Left lung (tissue), 4 donors: ENCODE measurements at regions not wholly inside any gene's neighbourhood (a gene's known extent, or its start where the extent isn't known, plus 50 kb on each side); places are given as distances from the start of the nearest gene placed in this dataset.

Experiments used
- ATAC-seq: fragments of 200-7000 bp; cut with Tn5 transposase; one replicate; pipeline ENCODE4 v1.9.1; 2020; ENCODE audit warnings: moderate library complexity
- DNase-seq, 4 donors: peaks; one replicate each; pipeline ENCODE4 v3.0.0-alpha.2; 2013 to 2020
- H3K27ac ChIP-seq, 2 donors: fragments of 200-600 bp; sonication (generic) in 1 of 2; one replicate each; pipeline versions ENCODE4 v1.5.0 to v1.8.0; 2020 to 2021
- H3K27me3 ChIP-seq, 2 donors: fragments of 200-600 bp; sonication (generic) in 1 of 2; one replicate each; pipeline versions ENCODE4 v1.5.0 to v1.8.0; 2020 to 2021
- H3K36me3 ChIP-seq, 2 donors: fragments of 200-600 bp; sonication (generic) in 1 of 2; one replicate each; pipeline versions ENCODE4 v1.5.0 to v1.8.0; 2020 to 2021
- H3K4me1 ChIP-seq, 2 donors: fragments of 200-600 bp; one replicate each; pipeline ENCODE4 v1.8.0; 2021
- H3K4me3 ChIP-seq, 2 donors: fragments of 200-600 bp; sonication (generic) in 1 of 2; one replicate each; pipeline versions ENCODE4 v1.5.0 to v1.8.0; 2020 to 2021; ENCODE audit warnings: mild to moderate bottlenecking in 1 of 2
- H3K9me3 ChIP-seq, 2 donors: fragments of 200-600 bp; sonication (generic) in 1 of 2; one replicate each; pipeline versions ENCODE4 v1.5.0 to v1.8.0; 2020 to 2021
- CTCF ChIP-seq, 2 donors: fragments of 200-600 bp; sonication (generic) in 1 of 2; IDR thresholded peaks; one replicate each; pipeline versions ENCODE4 v1.5.0 to v1.8.0; 2021; ENCODE audit warnings: antibody characterized with exemption in 2 of 2
- intact Hi-C, 2 donors: fragments of 100-400 bp; cut with DNase I; formaldehyde crosslinking; loops; one replicate each; pipeline versions ENCODE4 v1.11.2 to v1.14.2; 2022
- donor health status: DM: no; HTN: yes; CAD: no.
- donor health status: DM: no; HTN: no; CAD: no.

- no peak for DNase-seq
- Histone ChIP-seq H3K4me1 (peaks cover 0 to 23% of the 10 kb centered on the region in 2 donors), H3K27ac (no peak overlapping the region), H3K36me3 (no peaks in the 10 kb centered on the region), H3K9me3 (no peaks in the 10 kb centered on the region), H3K27me3 (peaks cover 0 to 45% of the 10 kb centered on the region in 2 donors), H3K4me3 (no peak overlapping the region)
- no peak for ATAC-seq
- intact Hi-C loops, result no loop called here
- no peak for TF ChIP-seq CTCF (IDR thresholded peaks at IDR 0.05)
Observed at GRCh38 chr6:27770724-27771123, 141.5 kb downstream of the OR2B2 start.

- Histone ChIP-seq H3K9me3 (no peaks in the 10 kb centered on the region), H3K4me1 (peaks cover 0 to 17% of the 10 kb centered on the region in 2 donors), H3K27ac (no peak overlapping the region), H3K4me3 (no peak overlapping the region), H3K27me3 (peaks cover 0 to 41% of the 10 kb centered on the region in 2 donors), H3K36me3 (no peaks in the 10 kb centered on the region)
- DNase-seq, result no peak
- intact Hi-C loops, result no loop called here
- no peak for TF ChIP-seq CTCF (IDR thresholded peaks at IDR 0.05)
- ATAC-seq, result no peak
Observed at GRCh38 chr6:27768556-27768955, 143.6 kb downstream of the OR2B2 start.

- DNase-seq (no peak), ATAC-seq (no peak)
- Histone ChIP-seq H3K4me3 (no peak overlapping the region), H3K4me1 (peaks cover 0 to 10% of the 10 kb centered on the region in 2 donors), H3K27ac (no peak overlapping the region), H3K36me3 (no peaks in the 10 kb centered on the region), H3K9me3 (no peaks in the 10 kb centered on the region), H3K27me3 (peaks cover 0 to 48% of the 10 kb centered on the region in 2 donors)
- TF ChIP-seq CTCF (IDR thresholded peaks at IDR 0.05), result no peak
- intact Hi-C loops, result no loop called here
Observed at GRCh38 chr6:27767851-27768250, 144.3 kb downstream of the OR2B2 start.

GRCh38 chr6:27766405-27766804 lies 145.8 kb downstream of the OR2B2 start:
- no peaks in the 10 kb centered on the region for H3K36me3 ChIP-seq
- intact Hi-C loops, result no loop called here
- DNase-seq (no peak), ATAC-seq (no peak)
- TF ChIP-seq CTCF (IDR thresholded peaks at IDR 0.05), result no peak
- no peaks in the 10 kb centered on the region for H3K9me3 ChIP-seq
- no peak overlapping the region for H3K4me3 ChIP-seq
- no peaks in the 10 kb centered on the region for H3K4me1 ChIP-seq
- H3K27me3 ChIP-seq, result peaks cover 0 to 60% of the 10 kb centered on the region in 2 donors
- H3K27ac ChIP-seq, result no peak overlapping the region

GRCh38 chr6:27765028-27765590 lies 147.1 kb downstream of the OR2B2 start:
- Histone ChIP-seq H3K4me3 (no peak overlapping the region), H3K36me3 (no peaks in the 10 kb centered on the region), H3K9me3 (no peaks in the 10 kb centered on the region), H3K27ac (no peak overlapping the region), H3K27me3 (peaks cover 0 to 55% of the 10 kb centered on the region in 2 donors), H3K4me1 (no peaks in the 10 kb centered on the region)
- TF ChIP-seq CTCF (IDR thresholded peaks at IDR 0.05), result no peak
- no peak for ATAC-seq
- DNase-seq, result no peak
- intact Hi-C loops, result no loop called here
